Raji (cell line): ENCODE measurements at regions not wholly inside any gene's neighbourhood (a gene's known extent, or its start where the extent isn't known, plus 50 kb on each side); places are given as distances from the start of the nearest gene placed in this dataset.

Source experiments
- POLR2A ChIP-seq: IDR thresholded peaks from 2 replicates; pipeline ENCODE4 v1.6.1; 2011; ENCODE audit warnings: low read depth, low read length, control low read depth; ENCODE audit not compliant: insufficient read depth

- no peak for TF ChIP-seq POLR2A
Observed at GRCh38 chr6:44010411-44011349, 116.6 kb downstream of the MRPL14 start.

GRCh38 chr6:44009425-44010321 is 117.6 kb downstream of the MRPL14 start:
- no peak for TF ChIP-seq POLR2A

- no peak for TF ChIP-seq POLR2A
Observed at GRCh38 chr6:44008821-44009370, 118.4 kb downstream of the MRPL14 start.

- TF ChIP-seq POLR2A = peak; percentile 24; the same call in 1 of the 2 replicates
Observed at GRCh38 chr6:44007818-44008621, 119.2 kb downstream of the MRPL14 start.

- TF ChIP-seq POLR2A = no peak
Observed at GRCh38 chr6:44006872-44007303, 120.4 kb downstream of the MRPL14 start.

GRCh38 chr6:44006123-44006871 is 121.0 kb downstream of the MRPL14 start:
- TF ChIP-seq POLR2A = no peak; the same call in 1 of the 2 replicates

- TF ChIP-seq POLR2A = peak; percentile 33; the same call in 1 of the 2 replicates
Observed at GRCh38 chr6:44005507-44005903, 121.7 kb downstream of the MRPL14 start.

GRCh38 chr6:44004625-44005506 is 122.4 kb downstream of the MRPL14 start:
- peak; percentile 55 for TF ChIP-seq POLR2A

GRCh38 chr6:44004136-44004535 is 123.1 kb downstream of the MRPL14 start:
- no peak for TF ChIP-seq POLR2A

- TF ChIP-seq POLR2A = no peak; the same call in 1 of the 2 replicates
Observed at GRCh38 chr6:44003345-44004061, 123.7 kb downstream of the MRPL14 start.

- TF ChIP-seq POLR2A = no peak
Observed at GRCh38 chr6:44002593-44003344, 124.5 kb downstream of the MRPL14 start.
